Adrenal gland (tissue), 5 donors: ENCODE measurements at regions not wholly inside any gene's neighbourhood (a gene's known extent, or its start where the extent isn't known, plus 50 kb on each side); places are given as distances from the start of the nearest gene placed in this dataset.

Source experiments
- POLR2A ChIP-seq, 2 donors: fragments of 450-650 bp; IDR thresholded peaks; one replicate each; pipeline ENCODE4 v1.6.1; 2017; ENCODE audit warnings: antibody characterized with exemption in 2 of 2, mild to moderate bottlenecking in 2 of 2, moderate library complexity in 1 of 2
- TF ChIP-seq, protein P1 (sequence below), 6 experiments: fragments of 450-650 bp in 4 of 6; fragments of 200-600 bp in 2 of 6; sonication (generic) in 1 of 6; IDR thresholded peaks; 1 replicate in 5 of 6; 2 replicates in 1 of 6; pipeline versions ENCODE4 v1.5.1 to v1.8.0; 2016 to 2021; ENCODE audit warnings: antibody characterized with exemption in 6 of 6, mild to moderate bottlenecking in 2 of 6, moderate library complexity in 1 of 6
- donor health status: DM: no; HTN: no; CAD: no.

DNA sequence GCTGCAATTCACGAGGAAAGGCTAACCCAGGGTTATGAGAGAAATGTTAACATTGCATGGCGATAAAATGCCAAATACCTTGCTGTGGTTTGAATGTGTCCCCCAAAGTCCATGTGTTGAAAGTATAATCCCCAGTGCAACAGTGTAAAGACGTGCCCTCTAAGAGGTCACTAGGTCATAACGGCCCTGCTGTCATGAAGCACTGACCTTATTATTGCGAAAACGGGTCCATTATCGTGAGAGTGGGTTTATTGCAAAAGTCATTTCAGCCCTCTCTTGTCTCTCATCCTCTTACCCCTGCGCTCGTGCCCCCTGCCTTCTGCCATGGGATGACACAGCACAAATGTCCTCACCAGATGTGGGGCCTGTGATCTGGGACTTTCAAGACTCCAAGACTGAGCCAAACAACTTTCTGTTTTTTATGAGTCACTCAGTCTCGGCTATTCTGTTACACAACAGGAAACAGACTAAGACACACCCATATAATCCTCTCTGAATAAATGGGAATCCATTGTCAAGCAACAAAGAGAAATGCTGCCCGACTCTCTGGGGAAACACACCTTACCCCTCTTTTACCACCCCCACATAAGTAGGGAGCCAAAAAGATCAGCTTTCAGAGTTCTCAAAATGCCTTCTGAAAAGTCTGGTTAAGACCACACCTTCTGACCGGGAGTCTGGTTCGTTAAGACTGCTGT is 73.1 kb upstream of the UCN3 start:
- no peak for TF ChIP-seq POLR2A (IDR thresholded peaks at IDR 0.05)
- TF ChIP-seq, protein P1, sequence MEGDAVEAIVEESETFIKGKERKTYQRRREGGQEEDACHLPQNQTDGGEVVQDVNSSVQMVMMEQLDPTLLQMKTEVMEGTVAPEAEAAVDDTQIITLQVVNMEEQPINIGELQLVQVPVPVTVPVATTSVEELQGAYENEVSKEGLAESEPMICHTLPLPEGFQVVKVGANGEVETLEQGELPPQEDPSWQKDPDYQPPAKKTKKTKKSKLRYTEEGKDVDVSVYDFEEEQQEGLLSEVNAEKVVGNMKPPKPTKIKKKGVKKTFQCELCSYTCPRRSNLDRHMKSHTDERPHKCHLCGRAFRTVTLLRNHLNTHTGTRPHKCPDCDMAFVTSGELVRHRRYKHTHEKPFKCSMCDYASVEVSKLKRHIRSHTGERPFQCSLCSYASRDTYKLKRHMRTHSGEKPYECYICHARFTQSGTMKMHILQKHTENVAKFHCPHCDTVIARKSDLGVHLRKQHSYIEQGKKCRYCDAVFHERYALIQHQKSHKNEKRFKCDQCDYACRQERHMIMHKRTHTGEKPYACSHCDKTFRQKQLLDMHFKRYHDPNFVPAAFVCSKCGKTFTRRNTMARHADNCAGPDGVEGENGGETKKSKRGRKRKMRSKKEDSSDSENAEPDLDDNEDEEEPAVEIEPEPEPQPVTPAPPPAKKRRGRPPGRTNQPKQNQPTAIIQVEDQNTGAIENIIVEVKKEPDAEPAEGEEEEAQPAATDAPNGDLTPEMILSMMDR (IDR thresholded peaks at IDR 0.05), result no peak
